Karpas-422 (cell line): ENCODE measurements at regions not wholly inside any gene's neighbourhood (a gene's known extent, or its start where the extent isn't known, plus 50 kb on each side); places are given as distances from the start of the nearest gene placed in this dataset.

Experiments used
- DNase-seq: peaks from one replicate; pipeline ENCODE4 v3.0.0-alpha.2; 2015
- H2AFZ ChIP-seq: fragments of 200-600 bp; sonication (generic); 2 replicates; pipeline ENCODE4 v1.6.1; 2014; ENCODE audit warnings: antibody characterized with exemption, low read length, mixed read lengths
- H3K27ac ChIP-seq: fragments of 200-600 bp; sonication (generic); 2 replicates; pipeline ENCODE4 v1.5.1; 2014; ENCODE audit warnings: mild to moderate bottlenecking, low read length, moderate library complexity
- H3K27me3 ChIP-seq: fragments of 200-600 bp; sonication (generic); 2 replicates; pipeline ENCODE4 v1.6.1; 2014; ENCODE audit warnings: low read length, mixed read lengths
- H3K36me3 ChIP-seq: fragments of 200-600 bp; sonication (generic); 2 replicates; pipeline ENCODE4 v1.6.1; 2014; ENCODE audit warnings: low read length, mixed read lengths; ENCODE audit not compliant: insufficient read depth
- H3K4me1 ChIP-seq: fragments of 200-600 bp; sonication (generic); 2 replicates; pipeline ENCODE4 v1.6.1; 2014; ENCODE audit warnings: mild to moderate bottlenecking, low read length, mixed read lengths
- H3K4me2 ChIP-seq: fragments of 200-600 bp; sonication (generic); 2 replicates; pipeline ENCODE4 v1.6.1; 2014; ENCODE audit warnings: low read length, low read depth, mild to moderate bottlenecking; ENCODE audit not compliant: poor library complexity, severe bottlenecking
- H3K4me3 ChIP-seq: fragments of 200-600 bp; sonication (generic); 2 replicates; pipeline ENCODE4 v1.5.1; 2014; ENCODE audit warnings: mild to moderate bottlenecking, antibody characterized with exemption, low read length, mixed read lengths
- H3K79me2 ChIP-seq: fragments of 200-600 bp; sonication (generic); 2 replicates; pipeline ENCODE4 v1.6.1; 2014; ENCODE audit warnings: mild to moderate bottlenecking, low read length, mixed read lengths
- H3K9ac ChIP-seq: fragments of 200-600 bp; sonication (generic); 2 replicates; pipeline ENCODE4 v1.6.0; 2014; ENCODE audit warnings: low read length
- H3K9me2 ChIP-seq: fragments of 200-600 bp; sonication (generic), shearing (Covaris generic); replicated peaks from 2 replicates; pipeline ENCODE4 v1.6.0; 2014; ENCODE audit warnings: mild to moderate bottlenecking, low read length, moderate library complexity; ENCODE audit not compliant: insufficient read depth
- H3K9me3 ChIP-seq: fragments of 300-700, 200-600 bp; sonication (generic); 2 replicates; pipeline ENCODE4 v1.6.1; 2014; ENCODE audit warnings: low read length, mixed read lengths
- H4K20me1 ChIP-seq: fragments of 200-600 bp; sonication (generic); 2 replicates; pipeline ENCODE4 v1.6.1; 2014; ENCODE audit warnings: mild to moderate bottlenecking, antibody characterized with exemption, low read length, low read depth; ENCODE audit not compliant: insufficient read depth

- no peaks in the 10 kb centered on the region for H3K9me2 ChIP-seq
- H3K36me3 ChIP-seq = no peaks in the 10 kb centered on the region
- H4K20me1 ChIP-seq = no peaks in the 10 kb centered on the region
- no peaks in the 10 kb centered on the region for H3K27me3 ChIP-seq
- no peak overlapping the region for H3K27ac ChIP-seq
- H3K9me3 ChIP-seq = no peaks in the 10 kb centered on the region
- no peak overlapping the region for H3K9ac ChIP-seq
- no peak overlapping the region for H3K4me3 ChIP-seq
- no peak overlapping the region for H3K4me2 ChIP-seq
- no peaks in the 10 kb centered on the region for H3K4me1 ChIP-seq
- no peaks in the 10 kb centered on the region for H3K79me2 ChIP-seq
- no peak overlapping the region for H2AFZ ChIP-seq
- DNase-seq = no peak
Measured at GRCh38 chr6:14499841-14500240, 382.3 kb downstream of the CD83 start.

- no peak for DNase-seq
- Histone ChIP-seq H3K4me1 (no peaks in the 10 kb centered on the region), H3K9me3 (no peaks in the 10 kb centered on the region), H3K4me2 (no peak overlapping the region), H3K4me3 (no peak overlapping the region), H2AFZ (no peak overlapping the region), H3K79me2 (no peaks in the 10 kb centered on the region), H3K9ac (no peak overlapping the region), H3K9me2 (no peaks in the 10 kb centered on the region), H3K36me3 (no peaks in the 10 kb centered on the region), H3K27ac (no peak overlapping the region), H4K20me1 (no peaks in the 10 kb centered on the region), H3K27me3 (no peaks in the 10 kb centered on the region)
Measured at GRCh38 chr6:14500809-14501208, 383.2 kb downstream of the CD83 start.

GRCh38 chr6:14501240-14501639, 383.7 kb downstream of the CD83 start:
- no peaks in the 10 kb centered on the region for H3K4me1 ChIP-seq
- H3K27me3 ChIP-seq = no peaks in the 10 kb centered on the region
- no peaks in the 10 kb centered on the region for H3K9me2 ChIP-seq
- H4K20me1 ChIP-seq = no peaks in the 10 kb centered on the region
- H3K4me2 ChIP-seq = no peak overlapping the region
- no peak overlapping the region for H2AFZ ChIP-seq
- H3K36me3 ChIP-seq = no peaks in the 10 kb centered on the region
- H3K79me2 ChIP-seq = no peaks in the 10 kb centered on the region
- no peaks in the 10 kb centered on the region for H3K9me3 ChIP-seq
- no peak overlapping the region for H3K9ac ChIP-seq
- H3K4me3 ChIP-seq = no peak overlapping the region
- no peak for DNase-seq
- no peak overlapping the region for H3K27ac ChIP-seq

GRCh38 chr6:14501914-14502313, 384.3 kb downstream of the CD83 start:
- DNase-seq = no peak
- no peak overlapping the region for H3K4me3 ChIP-seq
- H3K27ac ChIP-seq = no peak overlapping the region
- no peaks in the 10 kb centered on the region for H3K36me3 ChIP-seq
- H3K9me3 ChIP-seq = no peaks in the 10 kb centered on the region
- no peak overlapping the region for H3K9ac ChIP-seq
- no peaks in the 10 kb centered on the region for H3K79me2 ChIP-seq
- no peaks in the 10 kb centered on the region for H4K20me1 ChIP-seq
- H3K4me2 ChIP-seq = no peak overlapping the region
- H3K27me3 ChIP-seq = no peaks in the 10 kb centered on the region
- no peak overlapping the region for H2AFZ ChIP-seq
- no peaks in the 10 kb centered on the region for H3K4me1 ChIP-seq
- H3K9me2 ChIP-seq = no peaks in the 10 kb centered on the region

- no peaks in the 10 kb centered on the region for H3K9me2 ChIP-seq
- no peaks in the 10 kb centered on the region for H3K36me3 ChIP-seq
- H3K79me2 ChIP-seq = no peaks in the 10 kb centered on the region
- H3K27ac ChIP-seq = no peak overlapping the region
- H3K9me3 ChIP-seq = no peaks in the 10 kb centered on the region
- H3K4me1 ChIP-seq = no peaks in the 10 kb centered on the region
- no peaks in the 10 kb centered on the region for H3K27me3 ChIP-seq
- DNase-seq = no peak
- H4K20me1 ChIP-seq = no peaks in the 10 kb centered on the region
- no peak overlapping the region for H2AFZ ChIP-seq
- no peak overlapping the region for H3K4me3 ChIP-seq
- H3K9ac ChIP-seq = no peak overlapping the region
- no peak overlapping the region for H3K4me2 ChIP-seq
Measured at GRCh38 chr6:14502551-14502950, 385.0 kb downstream of the CD83 start.

- no peak for DNase-seq
- Histone ChIP-seq H3K27ac (no peak overlapping the region), H3K79me2 (no peaks in the 10 kb centered on the region), H3K9ac (no peak overlapping the region), H3K9me3 (no peaks in the 10 kb centered on the region), H3K4me3 (no peak overlapping the region), H3K36me3 (no peaks in the 10 kb centered on the region), H3K9me2 (no peaks in the 10 kb centered on the region), H3K4me2 (no peak overlapping the region), H2AFZ (no peak overlapping the region), H3K27me3 (no peaks in the 10 kb centered on the region), H3K4me1 (no peaks in the 10 kb centered on the region), H4K20me1 (no peaks in the 10 kb centered on the region)
Measured at GRCh38 chr6:14505401-14505800, 387.8 kb downstream of the CD83 start.

- H3K4me2 ChIP-seq = no peak overlapping the region
- no peaks in the 10 kb centered on the region for H3K36me3 ChIP-seq
- no peak overlapping the region for H3K4me3 ChIP-seq
- no peaks in the 10 kb centered on the region for H3K79me2 ChIP-seq
- H2AFZ ChIP-seq = no peak overlapping the region
- H4K20me1 ChIP-seq = no peaks in the 10 kb centered on the region
- H3K27me3 ChIP-seq = no peaks in the 10 kb centered on the region
- no peak overlapping the region for H3K9ac ChIP-seq
- H3K9me3 ChIP-seq = no peaks in the 10 kb centered on the region
- no peaks in the 10 kb centered on the region for H3K9me2 ChIP-seq
- no peaks in the 10 kb centered on the region for H3K4me1 ChIP-seq
- H3K27ac ChIP-seq = no peak overlapping the region
- no peak for DNase-seq
Measured at GRCh38 chr6:14506656-14507246, 389.2 kb downstream of the CD83 start.

- no peaks in the 10 kb centered on the region for H4K20me1 ChIP-seq
- H3K4me2 ChIP-seq = no peak overlapping the region
- no peak overlapping the region for H3K4me3 ChIP-seq
- H3K79me2 ChIP-seq = no peaks in the 10 kb centered on the region
- no peak overlapping the region for H3K27ac ChIP-seq
- DNase-seq = no peak
- no peak overlapping the region for H2AFZ ChIP-seq
- H3K27me3 ChIP-seq = no peaks in the 10 kb centered on the region
- no peak overlapping the region for H3K9ac ChIP-seq
- H3K4me1 ChIP-seq = no peaks in the 10 kb centered on the region
- no peaks in the 10 kb centered on the region for H3K9me3 ChIP-seq
- no peaks in the 10 kb centered on the region for H3K9me2 ChIP-seq
- no peaks in the 10 kb centered on the region for H3K36me3 ChIP-seq
Measured at GRCh38 chr6:14509120-14509519, 391.5 kb downstream of the CD83 start.

- Histone ChIP-seq H3K27ac (no peak overlapping the region), H3K36me3 (no peaks in the 10 kb centered on the region), H3K4me2 (no peak overlapping the region), H4K20me1 (no peaks in the 10 kb centered on the region), H3K9me3 (no peaks in the 10 kb centered on the region), H3K79me2 (no peaks in the 10 kb centered on the region), H3K27me3 (no peaks in the 10 kb centered on the region), H3K4me3 (no peak overlapping the region), H3K9me2 (no peaks in the 10 kb centered on the region), H3K4me1 (no peaks in the 10 kb centered on the region), H3K9ac (no peak overlapping the region), H2AFZ (no peak overlapping the region)
- DNase-seq = no peak
Measured at GRCh38 chr6:14510038-14510437, 392.5 kb downstream of the CD83 start.
